Ovary (tissue), 7 donors: ENCODE measurements at regions not wholly inside any gene's neighbourhood (a gene's known extent, or its start where the extent isn't known, plus 50 kb on each side); places are given as distances from the start of the nearest gene placed in this dataset.
"Not testable (repeated sequence)": the region's sequence is repeated elsewhere in the genome, so short reads cannot be mapped to it uniquely, and the experiment has no call there.

Source experiments
- DNase-seq, 5 donors: peaks; one replicate each; pipeline ENCODE4 v3.0.0-alpha.2; 2019 to 2020
- H3K27ac ChIP-seq, 2 donors: fragments of 200-600 bp; one replicate each; pipeline versions ENCODE4 v1.5.1 to v1.8.0; 2019 to 2022
- H3K27me3 ChIP-seq: fragments of 200-600 bp; one replicate; pipeline ENCODE4 v1.8.0; 2022
- H3K36me3 ChIP-seq: fragments of 200-600 bp; sonication (generic); one replicate; pipeline ENCODE4 v1.5.1; 2019
- H3K4me1 ChIP-seq: one replicate; pipeline ENCODE4 v1.8.1; 2013; ENCODE audit warnings: mild to moderate bottlenecking, moderate library complexity; ENCODE audit not compliant: insufficient read depth
- H3K4me3 ChIP-seq: fragments of 200-600 bp; sonication (generic); one replicate; pipeline ENCODE4 v1.5.1; 2017
- H3K9me3 ChIP-seq, 2 donors: fragments of 200-600 bp in 1 of 2; sonication (generic) in 1 of 2; one replicate each; pipeline versions ENCODE4 v1.5.1 to v1.8.1; 2013 to 2019; ENCODE audit warnings: mild to moderate bottlenecking in 1 of 2, moderate library complexity in 1 of 2
- EP300 ChIP-seq: sonication (generic); formaldehyde crosslinking; IDR thresholded peaks from one replicate; pipeline ENCODE4 v1.6.1; 2017; ENCODE audit warnings: antibody characterized with exemption
- POLR2A ChIP-seq: fragments of 450-650 bp; IDR thresholded peaks from one replicate; pipeline ENCODE4 v1.6.1; 2017; ENCODE audit warnings: antibody characterized with exemption, mild to moderate bottlenecking, moderate library complexity
- WGBS, 3 donors: extraction: QIAGEN DNeasy Blood & Tissue Kit in 1 of 3; methylation state at CpG; one replicate each; pipeline versions ENCODE4 v1.1.5 to v1.1.7; 2013 to 2017; 5-methylcytosine and 5-hydroxymethylcytosine counted together
- intact Hi-C, 4 donors: fragments of 100-400 bp; cut with DNase I; formaldehyde crosslinking; loops; one replicate each; pipeline versions ENCODE4 v1.11.0 to v1.15.1; 2022 to 2023
- TF ChIP-seq, protein P1 (sequence below), 3 donors: fragments of 450-650 bp in 2 of 3; fragments of 200-600 bp in 1 of 3; IDR thresholded peaks; one replicate each; pipeline versions ENCODE4 v1.5.1 to v1.8.0; 2016 to 2022; ENCODE audit warnings: antibody characterized with exemption in 3 of 3, mild to moderate bottlenecking in 1 of 3
- donor health status: DM: no; HTN: no; CAD: no; lungs with moderate emphysema.
- donor health status: DM: no; HTN: no; CAD: no.
- donor health status: Bipolar disorder and iron deficiency.
- donor health status: DM: no; HTN: no; CAD: no.
- donor health status: DM: yes; HTN: yes; CAD: no.

DNA sequence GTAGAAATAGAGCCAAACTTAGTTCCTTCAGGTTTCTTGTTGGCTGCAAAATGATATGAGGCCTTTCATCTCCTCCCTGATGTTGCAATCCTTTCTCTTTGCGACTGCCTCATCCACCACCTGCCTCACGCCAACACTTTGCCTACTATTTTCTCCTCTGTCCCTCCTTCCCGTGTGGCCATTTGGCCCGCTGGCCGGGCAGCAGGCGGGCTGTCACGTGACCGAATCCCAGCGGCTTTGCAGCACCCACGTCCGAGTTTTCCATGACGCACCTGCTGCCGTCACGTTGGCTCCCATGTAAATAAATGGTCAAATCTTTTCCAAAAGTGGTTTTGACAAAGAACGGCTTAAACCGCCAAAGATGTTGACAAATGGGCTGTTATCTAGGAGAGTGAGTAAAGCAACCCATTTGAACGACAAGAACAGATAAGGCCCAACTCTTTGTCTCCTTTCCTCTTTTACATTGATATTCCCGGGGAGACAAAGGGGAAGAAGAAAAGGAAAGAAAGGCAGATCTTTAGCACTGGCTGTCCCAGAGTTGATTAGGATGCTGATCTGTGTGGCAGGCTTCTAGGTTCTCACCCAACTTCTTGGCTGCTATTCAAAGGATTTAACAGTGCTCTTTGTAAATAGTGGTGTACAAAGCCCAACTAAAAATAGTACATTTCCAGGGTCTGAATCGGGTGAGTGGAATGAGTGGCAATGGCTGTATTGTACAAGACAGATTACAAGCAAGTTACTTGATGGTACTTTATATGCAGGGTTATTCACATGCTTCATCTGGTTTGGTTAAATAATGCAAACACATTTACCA, 174.2 kb upstream of the JADE1 start:
- no peak for DNase-seq
- intact Hi-C loops: no loop called here
- no peak overlapping the region for H3K4me3 ChIP-seq
- TF ChIP-seq EP300 (no peak), POLR2A (no peak)
- TF ChIP-seq, protein P1, sequence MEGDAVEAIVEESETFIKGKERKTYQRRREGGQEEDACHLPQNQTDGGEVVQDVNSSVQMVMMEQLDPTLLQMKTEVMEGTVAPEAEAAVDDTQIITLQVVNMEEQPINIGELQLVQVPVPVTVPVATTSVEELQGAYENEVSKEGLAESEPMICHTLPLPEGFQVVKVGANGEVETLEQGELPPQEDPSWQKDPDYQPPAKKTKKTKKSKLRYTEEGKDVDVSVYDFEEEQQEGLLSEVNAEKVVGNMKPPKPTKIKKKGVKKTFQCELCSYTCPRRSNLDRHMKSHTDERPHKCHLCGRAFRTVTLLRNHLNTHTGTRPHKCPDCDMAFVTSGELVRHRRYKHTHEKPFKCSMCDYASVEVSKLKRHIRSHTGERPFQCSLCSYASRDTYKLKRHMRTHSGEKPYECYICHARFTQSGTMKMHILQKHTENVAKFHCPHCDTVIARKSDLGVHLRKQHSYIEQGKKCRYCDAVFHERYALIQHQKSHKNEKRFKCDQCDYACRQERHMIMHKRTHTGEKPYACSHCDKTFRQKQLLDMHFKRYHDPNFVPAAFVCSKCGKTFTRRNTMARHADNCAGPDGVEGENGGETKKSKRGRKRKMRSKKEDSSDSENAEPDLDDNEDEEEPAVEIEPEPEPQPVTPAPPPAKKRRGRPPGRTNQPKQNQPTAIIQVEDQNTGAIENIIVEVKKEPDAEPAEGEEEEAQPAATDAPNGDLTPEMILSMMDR (IDR thresholded peaks at IDR 0.05): no peak
- no peaks in the 10 kb centered on the region for H3K36me3 ChIP-seq
- no peaks in the 10 kb centered on the region for H3K9me3 ChIP-seq
- WGBS, 3 donors: 84 to 85% (median 85%) methylated on average over 19 of the region's 19 CpGs
- peaks cover 3% of the 10 kb centered on the region for H3K4me1 ChIP-seq
- no peaks in the 10 kb centered on the region for H3K27me3 ChIP-seq
- H3K27ac ChIP-seq: no peak overlapping the region

DNA sequence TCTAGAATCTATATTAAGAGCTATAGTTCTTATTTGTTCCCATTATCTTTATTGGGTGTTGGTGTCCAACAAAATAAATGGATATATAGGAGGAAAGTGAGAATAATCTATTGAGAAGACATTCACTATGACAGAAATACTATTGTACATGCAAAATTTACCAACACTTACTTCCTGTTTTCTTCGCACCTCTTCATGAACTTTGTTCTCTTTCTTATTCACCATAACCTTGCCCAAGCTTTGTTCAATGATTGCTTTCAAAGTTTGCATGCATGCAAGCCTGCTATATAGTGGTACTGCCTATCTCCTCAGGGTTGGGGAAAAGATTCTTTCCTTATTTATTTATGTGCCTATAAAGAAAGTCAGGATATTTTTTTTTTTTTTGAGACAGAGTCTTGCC, 176.4 kb upstream of the JADE1 start:
- intact Hi-C loops: no loop called here
- Histone ChIP-seq H3K36me3 (no peaks in the 10 kb centered on the region), H3K4me3 (no peak overlapping the region), H3K4me1 (no peaks in the 10 kb centered on the region), H3K9me3 (no peaks in the 10 kb centered on the region), H3K27me3 (no peaks in the 10 kb centered on the region), H3K27ac (no peak overlapping the region)
- TF ChIP-seq EP300: no peak
- TF ChIP-seq, protein P1 (IDR thresholded peaks at IDR 0.05): no peak
- no peak for TF ChIP-seq POLR2A
- DNase-seq: no peak
- 76 to 98% (median 96%) methylated on average over 1 of the region's 1 CpG for WGBS, 3 donors

DNA sequence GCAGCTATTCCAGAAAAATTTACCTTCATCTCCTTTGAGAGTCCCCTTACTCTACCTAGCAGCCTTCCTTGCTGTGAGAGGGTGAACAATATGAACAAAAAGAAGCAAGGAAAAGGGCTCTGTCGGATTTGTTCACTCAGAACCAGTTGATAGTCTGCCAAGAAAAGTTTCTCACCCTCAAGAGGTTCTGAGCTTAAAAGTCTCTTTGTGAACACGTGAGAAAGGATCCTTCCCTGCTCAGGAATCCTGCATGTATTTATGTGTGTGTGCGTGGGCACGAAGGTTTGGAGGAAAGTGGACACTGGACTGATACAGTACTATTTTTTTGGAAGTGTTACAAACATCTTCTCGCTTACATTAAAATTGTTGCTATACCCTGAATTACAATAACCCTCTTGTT, 178.6 kb upstream of the JADE1 start:
- Histone ChIP-seq H3K4me1 (no peaks in the 10 kb centered on the region), H3K27me3 (no peaks in the 10 kb centered on the region), H3K4me3 (no peak overlapping the region), H3K36me3 (no peaks in the 10 kb centered on the region), H3K9me3 (no peaks in the 10 kb centered on the region), H3K27ac (no peak overlapping the region)
- intact Hi-C loops: no loop called here
- DNase-seq: no peak
- WGBS, 3 donors: 55 to 58% (median 58%) methylated on average over 5 of the region's 5 CpGs
- TF ChIP-seq EP300 (no peak), POLR2A (no peak)
- TF ChIP-seq, protein P1 (IDR thresholded peaks at IDR 0.05): no peak

DNA sequence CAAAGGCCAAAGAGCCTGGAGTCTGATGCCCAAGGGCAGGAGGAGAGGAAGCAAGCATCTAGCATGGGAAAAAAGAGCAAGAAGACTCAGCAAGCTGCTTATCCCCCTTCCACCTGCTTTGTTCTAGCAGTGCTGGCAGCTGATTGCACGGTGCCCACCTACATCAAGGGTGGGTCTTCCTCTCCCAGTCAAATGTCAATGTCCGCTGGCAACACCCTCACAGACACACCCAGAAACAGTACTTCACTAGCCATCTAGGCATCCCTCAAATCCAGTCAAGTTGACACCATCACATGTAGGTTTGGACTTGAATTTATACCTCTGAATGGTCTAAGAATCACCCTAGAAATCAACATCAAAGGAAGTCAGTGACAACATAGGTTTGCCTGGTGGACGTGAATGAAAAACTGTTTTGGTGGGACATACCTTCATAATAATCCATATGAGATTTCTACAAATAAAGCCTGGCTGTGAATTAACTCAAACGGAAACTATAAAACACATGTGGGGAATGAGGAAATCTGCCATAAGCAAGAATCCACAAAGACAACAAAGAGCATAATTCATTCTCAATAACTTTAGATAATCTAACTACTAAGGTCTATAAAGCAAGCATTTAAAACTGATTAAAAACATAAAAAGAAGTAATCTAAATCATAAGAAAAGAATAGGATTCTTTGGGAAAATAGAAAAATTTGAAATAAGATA, 185.8 kb upstream of the JADE1 start:
- no peaks in the 10 kb centered on the region for H3K36me3 ChIP-seq
- no peaks in the 10 kb centered on the region for H3K27me3 ChIP-seq
- H3K27ac ChIP-seq: no peak overlapping the region
- no peak for DNase-seq
- TF ChIP-seq EP300 (no peak), POLR2A (no peak)
- TF ChIP-seq, protein P1 (IDR thresholded peaks at IDR 0.05): no peak
- no peak overlapping the region for H3K4me3 ChIP-seq
- 95 to 96% (median 95%) methylated on average over 4 of the region's 4 CpGs for WGBS, 3 donors
- intact Hi-C loops: no loop called here
- H3K4me1 ChIP-seq: no peaks in the 10 kb centered on the region
- no peaks in the 10 kb centered on the region for H3K9me3 ChIP-seq

DNA sequence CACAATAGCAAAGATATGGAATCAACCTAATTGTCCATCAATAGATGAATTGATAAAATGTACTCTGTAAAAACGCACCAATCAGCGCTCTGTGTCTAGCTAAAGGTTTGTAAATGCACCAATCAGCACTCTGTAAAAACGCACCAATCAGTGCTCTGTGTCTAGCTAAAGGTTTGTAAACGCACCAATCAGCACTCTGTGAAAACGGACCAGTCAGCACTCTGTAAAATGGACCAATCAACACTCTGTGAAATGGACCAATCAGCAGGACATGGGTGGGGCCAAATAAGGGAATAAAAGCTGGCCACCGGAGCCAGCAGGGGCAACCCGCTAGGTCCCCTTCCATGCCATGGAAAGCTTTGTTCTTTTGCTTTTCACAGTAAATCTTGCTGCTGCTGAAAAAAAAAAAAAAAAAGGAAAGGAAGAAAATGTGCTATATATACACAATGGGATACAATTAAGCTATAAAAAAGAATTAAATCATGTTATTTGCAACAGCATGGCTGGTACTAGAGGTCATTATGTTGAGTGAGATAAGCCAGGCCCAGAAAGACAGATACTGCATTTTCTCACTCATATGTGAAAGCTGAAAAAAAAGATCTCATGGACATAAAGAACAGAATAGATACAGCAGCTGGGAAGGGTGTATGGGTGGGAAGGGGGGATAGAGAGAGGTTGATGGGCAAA, 189.1 kb upstream of the JADE1 start:
- H3K27ac ChIP-seq, DNase-seq, H3K4me1 ChIP-seq, H3K9me3 ChIP-seq, H3K36me3 ChIP-seq, H3K4me3 ChIP-seq, intact Hi-C loops, H3K27me3 ChIP-seq: not testable (repeated sequence)
- WGBS, 3 donors: 83 to 97% (median 93%) methylated on average over 7 of the region's 7 CpGs
